Tibial nerve (tissue), 4 donors: ENCODE measurements at regions not wholly inside any gene's neighbourhood (a gene's known extent, or its start where the extent isn't known, plus 50 kb on each side); places are given as distances from the start of the nearest gene placed in this dataset.

Experiments used
- DNase-seq, 2 donors: peaks; one replicate each; pipeline ENCODE4 v3.0.0-alpha.2; 2019; ENCODE audit warnings: low spot score in 2 of 2
- H3K27ac ChIP-seq, 4 donors: fragments of 200-600 bp; sonication (generic) in 3 of 4; one replicate each; pipeline ENCODE4 v1.5.1; 2017 to 2019; ENCODE audit warnings: mild to moderate bottlenecking in 1 of 4
- H3K27me3 ChIP-seq, 2 donors: fragments of 200-600 bp; sonication (generic) in 1 of 2; one replicate each; pipeline versions ENCODE4 v1.5.1 to v1.6.0; 2017 to 2019
- H3K36me3 ChIP-seq, 3 donors: fragments of 200-600 bp; sonication (generic); one replicate each; pipeline ENCODE4 v1.5.1; 2018 to 2019
- H3K4me1 ChIP-seq, 4 donors: fragments of 200-600 bp; sonication (generic) in 3 of 4; one replicate each; pipeline ENCODE4 v1.5.1; 2017 to 2019
- H3K4me3 ChIP-seq, 4 donors: fragments of 200-600 bp; sonication (generic) in 3 of 4; one replicate each; pipeline ENCODE4 v1.5.1; 2017 to 2019; ENCODE audit warnings: mild to moderate bottlenecking in 1 of 4, moderate library complexity in 1 of 4
- H3K9me3 ChIP-seq, 4 donors: fragments of 200-600 bp; sonication (generic) in 3 of 4; one replicate each; pipeline ENCODE4 v1.5.1; 2017 to 2019
- EP300 ChIP-seq, 2 donors: sonication (generic); formaldehyde crosslinking; IDR thresholded peaks; one replicate each; pipeline ENCODE4 v1.6.1; 2017; ENCODE audit warnings: antibody characterized with exemption in 2 of 2, mild to moderate bottlenecking in 1 of 2
- POLR2A ChIP-seq, 2 donors: fragments of 450-650 bp; IDR thresholded peaks; one replicate each; pipeline ENCODE4 v1.6.1; 2017; ENCODE audit warnings: antibody characterized with exemption in 2 of 2, mild to moderate bottlenecking in 2 of 2, moderate library complexity in 2 of 2
- WGBS, 2 donors: methylation state at CpG; one replicate each; pipeline ENCODE4 v1.1.5; 2018; 5-methylcytosine and 5-hydroxymethylcytosine counted together
- TF ChIP-seq, protein P1 (sequence below), 5 experiments: fragments of 200-600 bp in 3 of 5; fragments of 450-650 bp in 2 of 5; sonication (generic) in 3 of 5; IDR thresholded peaks; one replicate each; pipeline ENCODE4 v1.5.1; 2016 to 2019; ENCODE audit warnings: antibody characterized with exemption in 5 of 5, mild to moderate bottlenecking in 3 of 5, moderate library complexity in 2 of 5

- H3K9me3 ChIP-seq, result no peaks in the 10 kb centered on the region
- 91 to 93% methylated on average over 7 of the region's 7 CpGs for WGBS, 2 donors
Measured at GRCh38 chr6:138597336-138597735, 98.0 kb upstream of the NHSL1 start.

GRCh38 chr6:138598562-138599173 lies 99.4 kb upstream of the NHSL1 start:
- DNase-seq, result no peak
- H3K27me3 ChIP-seq, result no peaks in the 10 kb centered on the region
- no peak overlapping the region for H3K4me3 ChIP-seq
- TF ChIP-seq, protein P1, sequence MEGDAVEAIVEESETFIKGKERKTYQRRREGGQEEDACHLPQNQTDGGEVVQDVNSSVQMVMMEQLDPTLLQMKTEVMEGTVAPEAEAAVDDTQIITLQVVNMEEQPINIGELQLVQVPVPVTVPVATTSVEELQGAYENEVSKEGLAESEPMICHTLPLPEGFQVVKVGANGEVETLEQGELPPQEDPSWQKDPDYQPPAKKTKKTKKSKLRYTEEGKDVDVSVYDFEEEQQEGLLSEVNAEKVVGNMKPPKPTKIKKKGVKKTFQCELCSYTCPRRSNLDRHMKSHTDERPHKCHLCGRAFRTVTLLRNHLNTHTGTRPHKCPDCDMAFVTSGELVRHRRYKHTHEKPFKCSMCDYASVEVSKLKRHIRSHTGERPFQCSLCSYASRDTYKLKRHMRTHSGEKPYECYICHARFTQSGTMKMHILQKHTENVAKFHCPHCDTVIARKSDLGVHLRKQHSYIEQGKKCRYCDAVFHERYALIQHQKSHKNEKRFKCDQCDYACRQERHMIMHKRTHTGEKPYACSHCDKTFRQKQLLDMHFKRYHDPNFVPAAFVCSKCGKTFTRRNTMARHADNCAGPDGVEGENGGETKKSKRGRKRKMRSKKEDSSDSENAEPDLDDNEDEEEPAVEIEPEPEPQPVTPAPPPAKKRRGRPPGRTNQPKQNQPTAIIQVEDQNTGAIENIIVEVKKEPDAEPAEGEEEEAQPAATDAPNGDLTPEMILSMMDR (IDR thresholded peaks at IDR 0.05), result no peak
- TF ChIP-seq EP300 (IDR thresholded peaks at IDR 0.05), result no peak
- no peak for TF ChIP-seq POLR2A (IDR thresholded peaks at IDR 0.05)
- no peaks in the 10 kb centered on the region for H3K9me3 ChIP-seq
- peaks cover 0 to 14% (median 5%) of the 10 kb centered on the region in 4 donors for H3K4me1 ChIP-seq
- H3K27ac ChIP-seq, result no peak overlapping the region
- no peaks in the 10 kb centered on the region for H3K36me3 ChIP-seq
- WGBS, 2 donors, result 55 to 73% methylated on average over 3 of the region's 3 CpGs

More at GRCh38 chr6:138597336-138597735, 98.0 kb upstream of the NHSL1 start:
- no peak for DNase-seq
- no peaks in the 10 kb centered on the region for H3K27me3 ChIP-seq
- peaks cover 0 to 27% (median 13%) of the 10 kb centered on the region in 4 donors for H3K4me1 ChIP-seq
- no peak overlapping the region for H3K4me3 ChIP-seq
- TF ChIP-seq, protein P1 (IDR thresholded peaks at IDR 0.05), result no peak
- H3K27ac ChIP-seq, result no peak overlapping the region
- H3K36me3 ChIP-seq, result no peaks in the 10 kb centered on the region

- Histone ChIP-seq H3K27ac (no peak overlapping the region), H3K4me1 (no peaks in the 10 kb centered on the region), H3K4me3 (no peak overlapping the region), H3K36me3 (no peaks in the 10 kb centered on the region), H3K27me3 (no peaks in the 10 kb centered on the region), H3K9me3 (no peaks in the 10 kb centered on the region)
- no peak for TF ChIP-seq EP300 (IDR thresholded peaks at IDR 0.05)
- TF ChIP-seq, protein P1 (IDR thresholded peaks at IDR 0.05), result no peak
- no peak for TF ChIP-seq POLR2A (IDR thresholded peaks at IDR 0.05)
- no peak for DNase-seq
Measured at GRCh38 chr6:138600261-138600660, 101.0 kb upstream of the NHSL1 start.

DNA sequence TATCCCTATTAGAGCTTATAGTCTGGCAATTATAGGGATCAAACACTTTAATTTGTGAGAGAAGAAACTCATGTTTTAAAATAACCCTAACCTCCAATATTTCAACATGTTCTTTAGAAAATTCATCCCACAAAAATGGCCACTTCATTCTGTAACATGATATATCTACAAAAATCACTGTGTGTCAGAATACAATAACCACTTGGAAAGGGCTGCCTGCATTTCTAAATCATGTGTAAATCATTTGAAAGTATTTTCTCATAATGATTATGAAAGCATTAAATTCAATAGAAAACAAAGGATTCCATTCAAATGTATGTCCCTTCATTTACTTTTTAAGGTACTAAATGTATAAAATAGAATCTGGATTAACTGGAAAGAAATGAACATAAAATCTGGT lies 101.4 kb upstream of the NHSL1 start:
- Histone ChIP-seq H3K4me3 (no peak overlapping the region), H3K36me3 (no peaks in the 10 kb centered on the region), H3K4me1 (no peaks in the 10 kb centered on the region), H3K9me3 (no peaks in the 10 kb centered on the region), H3K27me3 (no peaks in the 10 kb centered on the region), H3K27ac (no peak overlapping the region)
- TF ChIP-seq EP300 (IDR thresholded peaks at IDR 0.05) (no peak), POLR2A (IDR thresholded peaks at IDR 0.05) (no peak)
- TF ChIP-seq, protein P1 (IDR thresholded peaks at IDR 0.05), result no peak
- no peak for DNase-seq

DNA sequence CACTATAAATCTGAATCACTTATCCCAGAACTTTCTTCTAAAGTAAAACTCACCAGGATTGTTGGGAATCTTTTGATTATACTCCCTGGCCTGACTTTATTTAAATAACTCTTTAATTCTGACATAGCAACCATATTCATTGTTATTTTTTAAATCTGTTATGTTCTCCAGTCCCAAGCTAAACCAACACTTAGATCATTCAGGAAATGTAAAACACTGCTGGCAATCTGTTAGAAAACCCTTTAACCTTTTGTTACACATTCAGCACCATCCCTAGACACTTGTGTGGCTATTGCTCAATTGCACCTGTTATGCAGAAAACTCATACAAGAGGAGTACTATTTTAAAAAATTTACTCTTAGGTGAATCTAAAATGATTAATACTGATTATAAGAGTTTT lies 101.8 kb upstream of the NHSL1 start:
- H3K36me3 ChIP-seq, result no peaks in the 10 kb centered on the region
- TF ChIP-seq POLR2A (IDR thresholded peaks at IDR 0.05) (no peak), EP300 (IDR thresholded peaks at IDR 0.05) (peak in 1 of 2 donors; percentile 46)
- H3K4me1 ChIP-seq, result no peaks in the 10 kb centered on the region
- DNase-seq, result peak in 1 of 2 donors; percentile 48
- H3K9me3 ChIP-seq, result no peaks in the 10 kb centered on the region
- H3K4me3 ChIP-seq, result no peak overlapping the region
- no peak overlapping the region for H3K27ac ChIP-seq
- H3K27me3 ChIP-seq, result no peaks in the 10 kb centered on the region

DNA sequence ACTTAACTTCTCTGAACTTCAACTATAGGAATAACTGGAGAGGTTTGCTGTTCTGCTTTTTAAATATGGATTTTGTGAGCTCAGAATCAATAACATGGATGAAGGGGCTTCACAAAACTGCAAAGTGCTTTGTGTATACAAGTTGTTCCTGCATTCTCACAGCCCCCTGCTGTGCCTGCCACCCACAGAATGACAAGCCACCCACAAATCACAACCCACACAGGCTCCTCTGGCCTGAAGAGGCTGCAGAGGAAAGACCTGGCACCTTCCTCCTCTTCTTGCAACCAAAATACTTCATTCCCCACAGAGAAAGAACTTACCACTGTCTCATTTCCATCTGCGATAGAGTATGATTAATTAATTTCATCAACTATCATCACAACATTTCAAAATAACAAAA lies 106.7 kb upstream of the NHSL1 start:
- 90 to 94% methylated on average over 1 of the region's 1 CpG for WGBS, 2 donors
- no peak for DNase-seq
- Histone ChIP-seq H3K4me1 (no peaks in the 10 kb centered on the region), H3K27ac (no peak overlapping the region), H3K4me3 (no peak overlapping the region), H3K27me3 (no peaks in the 10 kb centered on the region), H3K9me3 (no peaks in the 10 kb centered on the region), H3K36me3 (no peaks in the 10 kb centered on the region)
- TF ChIP-seq, protein P1 (IDR thresholded peaks at IDR 0.05), result no peak
- no peak for TF ChIP-seq POLR2A (IDR thresholded peaks at IDR 0.05)
- no peak for TF ChIP-seq EP300 (IDR thresholded peaks at IDR 0.05)
